H1 (cell line): ENCODE measurements at regions not wholly inside any gene's neighbourhood (a gene's known extent, or its start where the extent isn't known, plus 50 kb on each side); places are given as distances from the start of the nearest gene placed in this dataset.

Source experiments
- CTCF ChIA-PET: fragments of 300-600 bp; sonication (Branson Sonifier 250); formaldehyde crosslinking; loops from one replicate; lab custom pipeline; 2021; ENCODE audit not compliant: partially characterized antibody; lab: Charles Lee
- POLR2A ChIA-PET: fragments of 300-600 bp; sonication (Branson Sonifier 250); formaldehyde crosslinking; loops from one replicate; lab custom pipeline; 2021; ENCODE audit warnings: inconsistent platforms; ENCODE audit not compliant: partially characterized antibody; lab: Charles Lee
- DNase-seq, 2 experiments: peaks; one replicate each; pipeline versions ENCODE4 v3.0.0 to v3.0.0-alpha.2; 2010 to 2022; ENCODE audit warnings: low spot score in 2 of 2, low read depth in 1 of 2, mixed read lengths in 1 of 2
- FAIRE-seq: peaks from 2 replicates; lab custom pipeline; 2011; peaks lifted over from hg19 to GRCh38; lab: Jason Lieb, UNC
- H2AFZ ChIP-seq: 2 replicates; pipeline ENCODE4 v1.8.1; 2012; ENCODE audit warnings: low read length, inconsistent platforms
- H2AK5ac ChIP-seq: 2 replicates; pipeline ENCODE4 v1.6.1; 2013; ENCODE audit warnings: low read depth, low read length
- H2BK120ac ChIP-seq: replicated peaks from 2 replicates; pipeline ENCODE3; 2013; ENCODE audit warnings: low read depth, low read length, inconsistent platforms
- H2BK12ac ChIP-seq: 2 replicates; pipeline ENCODE4 v1.6.1; 2013; ENCODE audit warnings: low read depth, low read length
- H2BK15ac ChIP-seq: 2 replicates; pipeline ENCODE4 v1.6.1; 2013; ENCODE audit warnings: low read length
- H2BK20ac ChIP-seq: 2 replicates; pipeline ENCODE4 v1.6.1; 2013; ENCODE audit warnings: low read length
- H2BK5ac ChIP-seq: 2 replicates; pipeline ENCODE4 v1.6.1; 2013; ENCODE audit warnings: low read depth, low read length
- H3K14ac ChIP-seq: 2 replicates; pipeline ENCODE4 v1.6.1; 2013; ENCODE audit warnings: inconsistent platforms; ENCODE audit not compliant: insufficient read length
- H3K18ac ChIP-seq: 2 replicates; pipeline ENCODE4 v1.6.1; 2013; ENCODE audit warnings: low read length; ENCODE audit errors: extremely low read depth
- H3K23ac ChIP-seq: 2 replicates; pipeline ENCODE4 v1.6.1; 2013; ENCODE audit warnings: inconsistent platforms; ENCODE audit not compliant: insufficient read length
- H3K23me2 ChIP-seq: 2 replicates; pipeline ENCODE4 v1.6.1; 2013; ENCODE audit warnings: low read depth, low read length
- H3K27ac ChIP-seq: 2 replicates; pipeline ENCODE4 v1.6.1; 2011; ENCODE audit warnings: low read depth, low read length, inconsistent platforms
- H3K27me3 ChIP-seq, 4 experiments: replicated peaks in 1 of 4; 1 replicate in 1 of 4; 2 replicates in 3 of 4; pipeline versions ENCODE4 v1.6.1 to v1.8.1; 2011 to 2013; ENCODE audit warnings: low read length in 3 of 4, mild to moderate bottlenecking in 3 of 4, inconsistent platforms in 2 of 4, mixed read lengths in 2 of 4, moderate library complexity in 1 of 4; ENCODE audit not compliant: control insufficient read depth in 3 of 4, insufficient read depth in 3 of 4; ENCODE audit errors: extremely low read depth in 1 of 4
- H3K36me3 ChIP-seq, 4 experiments: 2 replicates each; pipeline versions ENCODE4 v1.6.1 to v1.8.1; 2011 to 2013; ENCODE audit warnings: mild to moderate bottlenecking in 4 of 4, low read length in 3 of 4, moderate library complexity in 2 of 4, control low read depth in 1 of 4, inconsistent platforms in 1 of 4; ENCODE audit not compliant: insufficient read depth in 4 of 4, control insufficient read depth in 2 of 4
- H3K4ac ChIP-seq: replicated peaks from 2 replicates; pipeline ENCODE3; 2013; ENCODE audit warnings: low read length, low read depth, mixed read lengths, inconsistent platforms; ENCODE audit not compliant: insufficient read length
- H3K4me1 ChIP-seq, 4 experiments: replicated peaks in 1 of 4; 1 replicate in 1 of 4; 2 replicates in 3 of 4; pipeline versions ENCODE4 v1.6.1 to v1.8.1; 2011 to 2013; ENCODE audit warnings: low read length in 3 of 4, inconsistent platforms in 2 of 4, mixed read lengths in 1 of 4; ENCODE audit not compliant: insufficient read depth in 4 of 4, control insufficient read depth in 3 of 4
- H3K4me2 ChIP-seq, 2 experiments: 2 replicates each; pipeline versions ENCODE4 v1.6.1 to v1.8.1; 2011 to 2013; ENCODE audit warnings: low read depth in 2 of 2, low read length in 2 of 2, control low read depth in 1 of 2, inconsistent platforms in 1 of 2, mild to moderate bottlenecking in 1 of 2; ENCODE audit not compliant: insufficient read depth in 1 of 2
- H3K4me3 ChIP-seq, 4 experiments: fragments of 200-600, 300-600 bp in 1 of 4; sonication (generic), shearing (Covaris generic), sonication (Bioruptor Twin) in 1 of 4; 2 replicates each; pipeline versions ENCODE4 v1.5.1 to v1.8.1; 2011 to 2016; ENCODE audit warnings: low read length in 4 of 4, low read depth in 3 of 4, control low read depth in 2 of 4, inconsistent platforms in 2 of 4, mild to moderate bottlenecking in 2 of 4, mixed read lengths in 1 of 4, moderate library complexity in 1 of 4; ENCODE audit not compliant: insufficient read depth in 2 of 4; ENCODE audit errors: extremely low read depth in 1 of 4
- H3K56ac ChIP-seq: replicated peaks from 2 replicates; pipeline ENCODE3; 2013; ENCODE audit warnings: low read depth, mild to moderate bottlenecking, mixed read lengths, low read length, inconsistent platforms; ENCODE audit not compliant: insufficient read length
- H3K79me1 ChIP-seq: 2 replicates; pipeline ENCODE4 v1.6.1; 2013; ENCODE audit warnings: low read depth, low read length, control low read depth
- H3K79me2 ChIP-seq, 2 experiments: 2 replicates each; pipeline versions ENCODE4 v1.6.1 to v1.8.1; 2012 to 2013; ENCODE audit warnings: low read length in 2 of 2, mild to moderate bottlenecking in 2 of 2, inconsistent platforms in 1 of 2; ENCODE audit not compliant: insufficient read depth in 2 of 2, control insufficient read depth in 1 of 2
- H3K9ac ChIP-seq, 4 experiments: replicated peaks in 1 of 4; 1 replicate in 1 of 4; 2 replicates in 3 of 4; pipeline versions ENCODE4 v1.6.1 to v1.8.1; 2011 to 2013; ENCODE audit warnings: low read depth in 3 of 4, low read length in 3 of 4, control low read depth in 2 of 4, mild to moderate bottlenecking in 2 of 4, moderate library complexity in 2 of 4, inconsistent platforms in 1 of 4; ENCODE audit errors: extremely low read depth in 1 of 4
- H3K9me3 ChIP-seq, 2 experiments: 2 replicates each; pipeline versions ENCODE4 v1.6.1 to v1.8.1; 2012 to 2013; ENCODE audit warnings: mild to moderate bottlenecking in 2 of 2, moderate library complexity in 2 of 2, control low read depth in 1 of 2, inconsistent platforms in 1 of 2, low read depth in 1 of 2, low read length in 1 of 2, mixed read lengths in 1 of 2; ENCODE audit not compliant: insufficient read depth in 2 of 2
- H4K20me1 ChIP-seq, 2 experiments: replicated peaks in 1 of 2; 2 replicates each; pipeline versions ENCODE3 to v1.8.1; 2011 to 2013; ENCODE audit warnings: inconsistent platforms in 2 of 2, low read length in 2 of 2, mild to moderate bottlenecking in 1 of 2; ENCODE audit not compliant: insufficient read depth in 2 of 2, control insufficient read depth in 1 of 2
- H4K5ac ChIP-seq: 2 replicates; pipeline ENCODE4 v1.6.1; 2013; ENCODE audit warnings: low read length, low read depth, mixed read lengths, inconsistent platforms; ENCODE audit not compliant: insufficient read length
- H4K8ac ChIP-seq: 2 replicates; pipeline ENCODE4 v1.8.0; 2013; ENCODE audit warnings: mild to moderate bottlenecking, moderate library complexity, low read length, inconsistent platforms; ENCODE audit not compliant: insufficient read depth; ENCODE audit errors: extremely low read depth
- H4K91ac ChIP-seq: replicated peaks from 2 replicates; pipeline ENCODE3; 2013; ENCODE audit warnings: low read length, mixed read lengths, inconsistent platforms; ENCODE audit not compliant: insufficient read length
- CHD2 ChIP-seq: IDR thresholded peaks from 2 replicates; pipeline ENCODE4 v1.6.1; 2012; ENCODE audit warnings: low read length, improper control_type of control experiment
- RNF2 ChIP-seq: fragments of 200-900, 300-1000 bp; sonication (generic); IDR thresholded peaks from 2 replicates; pipeline ENCODE4 v1.7.1; 2016; ENCODE audit warnings: borderline replicate concordance, low read depth, mild to moderate bottlenecking, antibody characterized with exemption, low read length; ENCODE audit not compliant: poor library complexity, severe bottlenecking; ENCODE audit errors: missing control alignments
- SIN3A ChIP-seq, 2 experiments: IDR thresholded peaks in 1 of 2; conservative IDR thresholded peaks in 1 of 2; 2 replicates each; pipeline ENCODE4 v1.6.1; 2011 to 2012; ENCODE audit warnings: low read length in 2 of 2, improper control_type of control experiment in 1 of 2, low read depth in 1 of 2, mild to moderate bottlenecking in 1 of 2
- WGBS, 2 experiments: shearing (Covaris generic) in 1 of 2; methylation state at CpG; one replicate each; pipeline versions ENCODE4 v1.1.6 to v1.1.7; 2013 to 2015; ENCODE audit warnings: low lambda C conversion rate in 2 of 2, mixed read lengths in 2 of 2, inconsistent platforms in 1 of 2, low coverage in 1 of 2, missing lambda C conversion rate in 1 of 2; ENCODE audit not compliant: insufficient replicate concordance in 2 of 2, insufficient coverage in 1 of 2, insufficient read length in 1 of 2; ENCODE audit errors: extremely low coverage in 1 of 2, missing lambda C conversion rate in 1 of 2; 5-methylcytosine and 5-hydroxymethylcytosine counted together

- no peak overlapping the region for H3K18ac ChIP-seq
- no peak overlapping the region for H2BK120ac ChIP-seq
- no peak overlapping the region for H2AFZ ChIP-seq
- no peak overlapping the region for H2BK12ac ChIP-seq
- H3K27me3 ChIP-seq, result no peaks in the 10 kb centered on the region
- no peak overlapping the region for H4K8ac ChIP-seq
- no peak overlapping the region for H3K4me3 ChIP-seq
- no peaks in the 10 kb centered on the region for H3K9me3 ChIP-seq
- H2BK20ac ChIP-seq, result no peak overlapping the region
- H3K27ac ChIP-seq, result no peak overlapping the region
- H3K23ac ChIP-seq, result no peak overlapping the region
- no peak for FAIRE-seq
- H3K4me1 ChIP-seq, result no peaks in the 10 kb centered on the region
- no peaks in the 10 kb centered on the region for H3K79me1 ChIP-seq
- H3K14ac ChIP-seq, result no peak overlapping the region
- TF ChIP-seq RNF2 (no peak), SIN3A (conservative IDR thresholded peaks at IDR 0.05 in 1 of 2, IDR thresholded peaks at IDR 0.05 in 1 of 2; ENCODE audit: low read depth in 1 of 2, low read length in 2 of 2) (no peak), CHD2 (no peak)
- no peak overlapping the region for H3K4me2 ChIP-seq
- POLR2A ChIA-PET, result no interaction called here
- no peaks in the 10 kb centered on the region for H3K79me2 ChIP-seq
- H4K20me1 ChIP-seq, result no peaks in the 10 kb centered on the region
- no peak overlapping the region for H4K5ac ChIP-seq
- H2AK5ac ChIP-seq, result no peak overlapping the region
- WGBS, 2 experiments, result 90% methylated on average over 2 of the region's 2 CpGs; no CpG with 5 or more reads in 1 of the 2 experiments
- no peak overlapping the region for H4K91ac ChIP-seq
- no peak overlapping the region for H3K56ac ChIP-seq
- H3K36me3 ChIP-seq, result no peaks in the 10 kb centered on the region
- no peak overlapping the region for H2BK5ac ChIP-seq
- no peak overlapping the region for H3K4ac ChIP-seq
- no peak overlapping the region for H2BK15ac ChIP-seq
- CTCF ChIA-PET, result interaction anchor here (0.5 to 1.7 kb wide), 3 partner anchors 16 to 1258 kb away, joined by 3 to 4 read pairs (median 3); no protein-coding TSS in a partner anchor
- no peak overlapping the region for H3K9ac ChIP-seq
- no peak for DNase-seq
- H3K23me2 ChIP-seq, result no peaks in the 10 kb centered on the region
These were observed 402.5 kb downstream of the NFIB start for GRCh38 chr9:13911473-13911872.
